Liver (tissue), 8 donors: ENCODE measurements at regions not wholly inside any gene's neighbourhood (a gene's known extent, or its start where the extent isn't known, plus 50 kb on each side); places are given as distances from the start of the nearest gene placed in this dataset.

Experiments used
- DNase-seq: peaks from one replicate; pipeline ENCODE4 v3.0.0-alpha.2; 2017; ENCODE audit warnings: low spot score
- H3K27ac ChIP-seq, 2 donors: one replicate each; pipeline ENCODE4 v1.7.0; 2013; ENCODE audit warnings: inconsistent platforms in 2 of 2, low read length in 2 of 2, control low read depth in 1 of 2, low read depth in 1 of 2, mild to moderate bottlenecking in 1 of 2
- H3K27me3 ChIP-seq, 4 donors: one replicate each; pipeline versions ENCODE4 v1.6.1 to v1.7.0; 2013; ENCODE audit warnings: low read length in 3 of 4, inconsistent platforms in 1 of 4, mild to moderate bottlenecking in 1 of 4, moderate library complexity in 1 of 4; ENCODE audit not compliant: control insufficient read depth in 4 of 4, insufficient read depth in 4 of 4
- H3K36me3 ChIP-seq, 4 donors: one replicate each; pipeline versions ENCODE4 v1.6.1 to v1.7.0; 2013; ENCODE audit warnings: low read length in 3 of 4, mild to moderate bottlenecking in 3 of 4, low read depth in 1 of 4, moderate library complexity in 1 of 4; ENCODE audit not compliant: control insufficient read depth in 4 of 4, insufficient read depth in 3 of 4
- H3K4me1 ChIP-seq, 4 donors: one replicate each; pipeline versions ENCODE4 v1.6.1 to v1.7.0; 2013; ENCODE audit warnings: low read length in 3 of 4, mild to moderate bottlenecking in 3 of 4, moderate library complexity in 1 of 4; ENCODE audit not compliant: control insufficient read depth in 4 of 4, insufficient read depth in 4 of 4
- H3K4me3 ChIP-seq, 3 donors: one replicate each; pipeline versions ENCODE4 v1.6.1 to v1.7.0; 2013; ENCODE audit warnings: low read length in 3 of 3, control low read depth in 1 of 3, low read depth in 1 of 3, mild to moderate bottlenecking in 1 of 3
- H3K9ac ChIP-seq, 2 donors: one replicate each; pipeline ENCODE4 v1.7.0; 2013; ENCODE audit warnings: low read length in 2 of 2, mild to moderate bottlenecking in 2 of 2, moderate library complexity in 2 of 2, control low read depth in 1 of 2, low read depth in 1 of 2
- H3K9me3 ChIP-seq, 4 donors: one replicate each; pipeline versions ENCODE4 v1.6.1 to v1.7.0; 2013; ENCODE audit warnings: low read length in 3 of 4; ENCODE audit not compliant: control insufficient read depth in 4 of 4
- ATF3 ChIP-seq: IDR thresholded peaks from 2 replicates; pipeline ENCODE4 v1.6.1; 2016; ENCODE audit warnings: antibody characterized with exemption
- CTCF ChIP-seq: fragments of 150-350 bp; IDR thresholded peaks from 2 replicates; pipeline ENCODE4 v1.5.1; 2017; ENCODE audit warnings: improper control_type of control experiment, low read depth, low read length; ENCODE audit not compliant: missing input control
- EGR1 ChIP-seq, 2 donors: IDR thresholded peaks; 2 replicates each; pipeline ENCODE4 v1.6.1; 2016 to 2018; ENCODE audit warnings: antibody characterized with exemption in 2 of 2, low read depth in 2 of 2
- FOXA1 ChIP-seq: IDR thresholded peaks from 2 replicates; pipeline ENCODE4 v1.6.1; 2016; ENCODE audit warnings: antibody characterized with exemption
- FOXA2 ChIP-seq: IDR thresholded peaks from 2 replicates; pipeline ENCODE4 v1.6.1; 2016; ENCODE audit warnings: antibody characterized with exemption
- GABPA ChIP-seq, 2 donors: IDR thresholded peaks in 1 of 2; conservative IDR thresholded peaks in 1 of 2; 2 replicates each; pipeline ENCODE4 v1.6.1; 2016; ENCODE audit warnings: antibody characterized with exemption in 2 of 2, mild to moderate bottlenecking in 1 of 2, moderate library complexity in 1 of 2
- HNF4A ChIP-seq, 2 donors: conservative IDR thresholded peaks; 2 replicates each; pipeline ENCODE4 v1.6.1; 2016; ENCODE audit warnings: antibody characterized with exemption in 2 of 2, mild to moderate bottlenecking in 2 of 2
- HNF4G ChIP-seq: IDR thresholded peaks from 2 replicates; pipeline ENCODE4 v1.6.1; 2016; ENCODE audit warnings: antibody characterized with exemption
- JUND ChIP-seq, 2 donors: IDR thresholded peaks; 2 replicates each; pipeline ENCODE4 v1.6.1; 2016; ENCODE audit warnings: antibody characterized with exemption in 2 of 2
- MAX ChIP-seq: IDR thresholded peaks from 2 replicates; pipeline ENCODE4 v1.6.1; 2016; ENCODE audit warnings: antibody characterized with exemption
- NR2F2 ChIP-seq: IDR thresholded peaks from 2 replicates; pipeline ENCODE4 v1.6.1; 2016; ENCODE audit warnings: antibody characterized with exemption
- RAD21 ChIP-seq, 2 donors: IDR thresholded peaks; 2 replicates each; pipeline ENCODE4 v1.6.1; 2016; ENCODE audit warnings: antibody characterized with exemption in 2 of 2, mild to moderate bottlenecking in 2 of 2
- REST ChIP-seq: IDR thresholded peaks from 2 replicates; pipeline ENCODE4 v1.6.1; 2016; ENCODE audit warnings: antibody characterized with exemption, mild to moderate bottlenecking
- RXRA ChIP-seq, 2 donors: IDR thresholded peaks; 2 replicates each; pipeline ENCODE4 v1.6.1; 2017 to 2018; ENCODE audit warnings: antibody characterized with exemption in 2 of 2, mild to moderate bottlenecking in 1 of 2
- SP1 ChIP-seq: IDR thresholded peaks from 2 replicates; pipeline ENCODE4 v1.6.1; 2018; ENCODE audit warnings: antibody characterized with exemption, mild to moderate bottlenecking
- YY1 ChIP-seq: IDR thresholded peaks from 2 replicates; pipeline ENCODE4 v1.6.1; 2016; ENCODE audit warnings: antibody characterized with exemption, mild to moderate bottlenecking
- ZBTB33 ChIP-seq: IDR thresholded peaks from 2 replicates; pipeline ENCODE4 v1.6.1; 2016; ENCODE audit warnings: antibody characterized with exemption
- WGBS: extraction: QIAGEN DNeasy Blood & Tissue Kit; methylation state at CpG from one replicate; pipeline ENCODE4 v1.1.7; 2013; 5-methylcytosine and 5-hydroxymethylcytosine counted together
- donor health status: healthy.
- donor health status: healthy.
- donor health status: healthy.
- donor health status: healthy.
- donor health status: healthy.

GRCh38 chr1:194215448-194215847 lies 1029.0 kb upstream of the B3GALT2 start:
- H3K27me3 ChIP-seq = no peaks in the 10 kb centered on the region
- no peaks in the 10 kb centered on the region for H3K36me3 ChIP-seq
- no peaks in the 10 kb centered on the region for H3K9me3 ChIP-seq
- no peaks in the 10 kb centered on the region for H3K4me1 ChIP-seq
- TF ChIP-seq ZBTB33 (no peak), HNF4A (conservative IDR thresholded peaks at IDR 0.05) (no peak), NR2F2 (no peak), MAX (no peak), GABPA (IDR thresholded peaks at IDR 0.05 in 1 of 2, conservative IDR thresholded peaks at IDR 0.05 in 1 of 2) (no peak), HNF4G (no peak), RXRA (IDR thresholded peaks at IDR 0.05) (no peak), EGR1 (IDR thresholded peaks at IDR 0.05; ENCODE audit: low read depth in 2 of 2) (no peak), FOXA1 (no peak), REST (no peak), RAD21 (IDR thresholded peaks at IDR 0.05) (no peak), JUND (IDR thresholded peaks at IDR 0.05) (no peak), YY1 (no peak), CTCF (no peak), SP1 (no peak), ATF3 (no peak), FOXA2 (no peak)
- no peak overlapping the region for H3K9ac ChIP-seq
- H3K4me3 ChIP-seq = no peak overlapping the region
- WGBS = 94% methylated on average over 1 of the region's 1 CpG
- no peak for DNase-seq
- no peak overlapping the region for H3K27ac ChIP-seq

- Histone ChIP-seq H3K4me3 (no peak overlapping the region), H3K9me3 (no peaks in the 10 kb centered on the region), H3K36me3 (no peaks in the 10 kb centered on the region), H3K4me1 (no peaks in the 10 kb centered on the region), H3K27me3 (no peaks in the 10 kb centered on the region), H3K9ac (no peak overlapping the region), H3K27ac (no peak overlapping the region)
- DNase-seq = no peak
- TF ChIP-seq FOXA2 (no peak), MAX (no peak), CTCF (no peak), HNF4G (no peak)
- WGBS = 70% methylated on average over 3 of the region's 3 CpGs
Observed at GRCh38 chr1:194214735-194215134, 1028.3 kb upstream of the B3GALT2 start.
